ENCODE measurements at regions not wholly inside any gene's neighbourhood (a gene's known extent, or its start where the extent isn't known, plus 50 kb on each side); places are given as distances from the start of the nearest gene placed in this dataset.

GRCh38 chr15:87805117-87805820 lies 451.3 kb downstream of the NTRK3 start:
- no peak overlapping the region for H3K27ac ChIP-seq

GRCh38 chr15:87804451-87804850 lies 452.1 kb downstream of the NTRK3 start:
- TF ChIP-seq, protein P1, sequence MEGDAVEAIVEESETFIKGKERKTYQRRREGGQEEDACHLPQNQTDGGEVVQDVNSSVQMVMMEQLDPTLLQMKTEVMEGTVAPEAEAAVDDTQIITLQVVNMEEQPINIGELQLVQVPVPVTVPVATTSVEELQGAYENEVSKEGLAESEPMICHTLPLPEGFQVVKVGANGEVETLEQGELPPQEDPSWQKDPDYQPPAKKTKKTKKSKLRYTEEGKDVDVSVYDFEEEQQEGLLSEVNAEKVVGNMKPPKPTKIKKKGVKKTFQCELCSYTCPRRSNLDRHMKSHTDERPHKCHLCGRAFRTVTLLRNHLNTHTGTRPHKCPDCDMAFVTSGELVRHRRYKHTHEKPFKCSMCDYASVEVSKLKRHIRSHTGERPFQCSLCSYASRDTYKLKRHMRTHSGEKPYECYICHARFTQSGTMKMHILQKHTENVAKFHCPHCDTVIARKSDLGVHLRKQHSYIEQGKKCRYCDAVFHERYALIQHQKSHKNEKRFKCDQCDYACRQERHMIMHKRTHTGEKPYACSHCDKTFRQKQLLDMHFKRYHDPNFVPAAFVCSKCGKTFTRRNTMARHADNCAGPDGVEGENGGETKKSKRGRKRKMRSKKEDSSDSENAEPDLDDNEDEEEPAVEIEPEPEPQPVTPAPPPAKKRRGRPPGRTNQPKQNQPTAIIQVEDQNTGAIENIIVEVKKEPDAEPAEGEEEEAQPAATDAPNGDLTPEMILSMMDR (IDR thresholded peaks at IDR 0.05): no peak
- H3K9me3 ChIP-seq: no peaks in the 10 kb centered on the region
- DNase-seq (ENCODE audit: low spot score): no peak
- H3K27ac ChIP-seq: no peak overlapping the region
- no peak overlapping the region for H3K4me3 ChIP-seq
- no peaks in the 10 kb centered on the region for H3K4me1 ChIP-seq
- H3K27me3 ChIP-seq: no peaks in the 10 kb centered on the region
- H3K36me3 ChIP-seq: no peaks in the 10 kb centered on the region

More at GRCh38 chr15:87805117-87805820, 451.3 kb downstream of the NTRK3 start:
- H3K9me3 ChIP-seq: no peaks in the 10 kb centered on the region
- no peaks in the 10 kb centered on the region for H3K36me3 ChIP-seq
- DNase-seq (ENCODE audit: low spot score): no peak
- no peak overlapping the region for H3K4me3 ChIP-seq
- no peaks in the 10 kb centered on the region for H3K4me1 ChIP-seq
- H3K27me3 ChIP-seq: no peaks in the 10 kb centered on the region
- TF ChIP-seq, protein P1 (IDR thresholded peaks at IDR 0.05): no peak

GRCh38 chr15:87799838-87800237 lies 456.7 kb downstream of the NTRK3 start:
- no peaks in the 10 kb centered on the region for H3K9me3 ChIP-seq
- H3K36me3 ChIP-seq: no peaks in the 10 kb centered on the region
- TF ChIP-seq, protein P1 (IDR thresholded peaks at IDR 0.05): no peak
- no peak for DNase-seq (ENCODE audit: low spot score)
- no peak overlapping the region for H3K27ac ChIP-seq
- H3K4me1 ChIP-seq: no peaks in the 10 kb centered on the region
- no peak overlapping the region for H3K4me3 ChIP-seq
- no peaks in the 10 kb centered on the region for H3K27me3 ChIP-seq

DNA sequence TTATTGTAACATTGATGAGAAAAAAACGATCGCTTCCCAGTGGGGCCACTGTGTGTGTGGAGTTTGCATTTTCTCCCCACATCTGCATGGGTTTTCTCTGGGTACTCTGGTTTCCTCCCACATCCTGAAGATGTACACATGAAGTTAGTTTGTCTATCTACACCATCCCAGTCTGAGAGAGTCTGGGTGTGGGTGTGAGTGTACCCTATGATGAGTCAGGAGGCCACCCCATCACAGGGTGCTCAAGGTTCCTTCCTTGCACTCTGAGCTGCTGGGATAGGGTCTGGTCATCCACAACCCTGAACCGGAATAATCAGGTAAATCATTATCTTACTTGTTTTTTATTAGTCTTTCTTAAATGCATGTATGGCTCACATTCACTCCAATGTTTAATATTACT lies 457.1 kb downstream of the NTRK3 start:
- H3K4me3 ChIP-seq: no peak overlapping the region
- no peaks in the 10 kb centered on the region for H3K36me3 ChIP-seq
- TF ChIP-seq, protein P1 (IDR thresholded peaks at IDR 0.05): no peak
- no peaks in the 10 kb centered on the region for H3K9me3 ChIP-seq
- H3K27ac ChIP-seq: no peak overlapping the region
- no peak for DNase-seq (ENCODE audit: low spot score)
- no peaks in the 10 kb centered on the region for H3K4me1 ChIP-seq
- H3K27me3 ChIP-seq: no peaks in the 10 kb centered on the region

DNA sequence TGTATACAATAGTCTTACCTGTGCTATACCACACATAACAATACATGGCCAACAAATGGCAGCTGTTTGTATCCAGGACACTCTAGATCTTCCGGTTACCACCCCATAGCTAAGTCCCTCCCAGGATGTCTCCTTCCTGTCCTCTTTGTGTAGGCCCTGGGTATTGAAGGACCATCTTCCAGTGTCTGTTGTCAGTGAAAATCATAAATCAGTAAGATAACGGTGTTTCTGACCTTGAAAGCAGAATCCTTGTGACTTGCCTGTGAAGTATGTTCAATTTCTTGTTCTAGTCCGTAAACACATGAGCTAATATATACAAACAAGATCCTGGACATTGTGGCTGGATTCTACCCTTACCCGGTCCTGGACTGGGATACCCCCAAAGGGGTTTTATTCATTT lies 462.8 kb downstream of the NTRK3 start:
- TF ChIP-seq, protein P1 (IDR thresholded peaks at IDR 0.05): no peak
- no peak overlapping the region for H3K27ac ChIP-seq
- H3K4me1 ChIP-seq: no peaks in the 10 kb centered on the region
- no peak for DNase-seq (ENCODE audit: low spot score)
- H3K9me3 ChIP-seq: no peaks in the 10 kb centered on the region
- H3K27me3 ChIP-seq: no peaks in the 10 kb centered on the region
- no peaks in the 10 kb centered on the region for H3K36me3 ChIP-seq
- H3K4me3 ChIP-seq: no peak overlapping the region

All from right atrium auricular region (tissue), 2 donors.